ENCODE measurements at regions not wholly inside any gene's neighbourhood (a gene's known extent, or its start where the extent isn't known, plus 50 kb on each side); places are given as distances from the start of the nearest gene placed in this dataset.

DNA sequence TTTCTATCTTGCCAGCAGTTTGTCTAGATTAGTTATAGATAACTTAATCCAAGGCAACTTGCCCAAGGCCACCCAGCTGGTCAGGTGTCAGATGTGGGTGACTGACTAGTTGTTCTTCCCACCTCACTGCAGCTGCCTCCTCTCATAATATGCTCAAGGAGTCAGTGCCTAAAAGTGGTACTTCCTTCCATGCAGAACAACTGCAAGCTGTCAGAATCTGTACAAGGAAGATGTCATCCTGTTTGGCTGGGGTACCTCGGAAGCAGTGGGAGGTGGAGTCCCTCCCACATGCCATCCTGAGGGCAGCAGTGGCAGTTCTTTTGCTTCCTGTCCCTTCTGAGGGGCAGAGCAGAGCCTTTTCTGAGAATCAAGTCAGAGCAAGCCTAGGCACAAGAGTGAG, 193.2 kb upstream of the RFC3 start:
- Histone ChIP-seq H3K4me3 (ENCODE audit: low read length in 2 of 2) (no peak overlapping the region), H3K27ac (ENCODE audit: low read depth in 1 of 2, low read length in 1 of 2) (no peak overlapping the region), H3K36me3 (ENCODE audit: control insufficient read depth in 2 of 2, insufficient read depth in 2 of 2, low read length in 1 of 2) (no peaks in the 10 kb centered on the region), H3K4me1 (ENCODE audit: control insufficient read depth in 2 of 2, insufficient read depth in 2 of 2, low read length in 2 of 2) (no peaks in the 10 kb centered on the region), H3K9me3 (ENCODE audit: control insufficient read depth in 2 of 2, insufficient read depth in 1 of 2, low read length in 1 of 2) (no peaks in the 10 kb centered on the region), H3K27me3 (ENCODE audit: control insufficient read depth in 2 of 2, insufficient read depth in 1 of 2, low read length in 1 of 2) (no peaks in the 10 kb centered on the region)
- no peak for DNase-seq (ENCODE audit: low read depth in 6 of 9, low spot score in 9 of 9)
- WGBS, result 28% methylated on average over 1 of the region's 1 CpG

DNA sequence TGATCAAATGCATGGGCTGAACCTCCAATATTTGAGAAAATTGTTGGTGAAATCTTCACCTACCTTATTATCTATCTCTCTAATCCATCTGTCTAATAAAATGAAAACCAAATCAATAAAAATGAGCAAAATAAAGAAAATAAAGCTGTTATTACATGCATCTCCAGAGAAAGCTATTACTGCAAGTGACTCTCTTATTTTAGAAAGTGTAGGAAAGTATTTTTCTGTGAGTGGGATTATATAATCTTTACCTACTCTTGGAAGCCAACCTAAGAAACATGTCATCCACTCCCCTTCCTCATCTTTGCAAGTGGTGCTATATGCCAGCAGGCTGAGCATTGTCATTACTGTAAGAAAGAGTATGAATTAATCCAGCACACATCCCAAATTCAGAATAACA, 191.5 kb upstream of the RFC3 start:
- Histone ChIP-seq H3K4me1 (ENCODE audit: control insufficient read depth in 2 of 2, insufficient read depth in 2 of 2, low read length in 2 of 2) (no peaks in the 10 kb centered on the region), H3K27me3 (ENCODE audit: control insufficient read depth in 2 of 2, insufficient read depth in 1 of 2, low read length in 1 of 2) (no peaks in the 10 kb centered on the region), H3K4me3 (ENCODE audit: low read length in 2 of 2) (no peak overlapping the region), H3K36me3 (ENCODE audit: control insufficient read depth in 2 of 2, insufficient read depth in 2 of 2, low read length in 1 of 2) (no peaks in the 10 kb centered on the region), H3K27ac (ENCODE audit: low read depth in 1 of 2, low read length in 1 of 2) (no peak overlapping the region), H3K9me3 (ENCODE audit: control insufficient read depth in 2 of 2, insufficient read depth in 1 of 2, low read length in 1 of 2) (no peaks in the 10 kb centered on the region)
- no peak for DNase-seq (ENCODE audit: low read depth in 6 of 9, low spot score in 9 of 9)

DNA sequence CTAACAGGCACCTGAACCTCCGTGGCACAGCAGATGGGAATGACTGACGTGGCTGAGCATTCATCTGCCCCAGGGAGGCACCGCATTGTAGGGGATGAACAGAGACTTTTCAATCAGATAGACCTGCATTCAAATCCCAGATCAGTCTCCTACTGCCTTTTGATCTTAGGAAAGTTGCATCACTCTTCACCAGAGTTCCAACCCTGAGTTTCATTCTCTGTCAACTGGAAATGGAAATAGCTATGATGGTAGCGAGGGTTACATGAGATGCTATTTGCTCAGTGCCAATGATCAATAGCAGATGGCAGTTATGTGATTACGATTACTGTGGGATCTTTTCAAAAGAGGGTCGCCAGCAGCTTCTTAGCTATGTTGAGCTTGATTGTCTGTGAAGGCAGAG, 189.3 kb upstream of the RFC3 start:
- no peak for DNase-seq (ENCODE audit: low read depth in 6 of 9, low spot score in 9 of 9)
- Histone ChIP-seq H3K9me3 (ENCODE audit: control insufficient read depth in 2 of 2, insufficient read depth in 1 of 2, low read length in 1 of 2) (no peaks in the 10 kb centered on the region), H3K4me1 (ENCODE audit: control insufficient read depth in 2 of 2, insufficient read depth in 2 of 2, low read length in 2 of 2) (no peaks in the 10 kb centered on the region), H3K4me3 (ENCODE audit: low read length in 2 of 2) (no peak overlapping the region), H3K27ac (ENCODE audit: low read depth in 1 of 2, low read length in 1 of 2) (no peak overlapping the region), H3K27me3 (ENCODE audit: control insufficient read depth in 2 of 2, insufficient read depth in 1 of 2, low read length in 1 of 2) (no peaks in the 10 kb centered on the region), H3K36me3 (ENCODE audit: control insufficient read depth in 2 of 2, insufficient read depth in 2 of 2, low read length in 1 of 2) (no peaks in the 10 kb centered on the region)
- 98% methylated on average over 6 of the region's 6 CpGs for WGBS

DNA sequence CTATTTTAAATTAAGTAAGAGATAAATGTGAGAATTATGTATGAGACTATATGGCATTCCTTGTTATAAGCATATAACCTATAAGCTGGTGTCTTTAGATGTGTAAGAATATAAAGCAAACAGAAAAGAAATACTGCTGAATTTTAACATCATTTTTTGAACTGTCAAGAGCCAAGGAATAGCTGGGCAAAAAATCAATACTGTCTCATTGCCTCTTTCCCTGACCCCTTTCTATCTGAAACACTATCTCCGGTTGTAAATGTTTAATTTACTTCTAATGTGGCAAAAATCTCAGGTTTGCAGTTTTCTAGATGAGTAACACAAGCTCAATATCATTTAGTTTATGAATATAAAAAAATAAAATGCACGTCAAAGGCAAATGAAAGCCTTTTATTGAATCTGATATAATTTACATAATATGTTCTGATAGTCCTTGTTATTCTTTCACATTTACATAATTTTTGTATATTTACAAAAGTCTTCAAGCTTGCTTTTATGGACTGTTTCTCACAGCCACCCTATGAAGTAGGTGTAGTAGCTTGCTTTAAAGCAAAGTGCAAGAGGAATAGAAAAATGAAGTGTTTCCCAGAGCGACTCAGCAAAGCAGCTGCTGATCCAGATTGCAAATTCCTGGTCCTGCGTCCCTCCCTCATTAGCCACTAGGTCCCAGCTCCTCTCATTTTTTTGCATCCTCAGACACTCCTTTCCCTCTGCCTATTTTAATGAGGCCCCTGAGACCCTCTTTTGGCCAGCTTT, 188.2 kb upstream of the RFC3 start:
- Histone ChIP-seq H3K4me1 (ENCODE audit: control insufficient read depth in 2 of 2, insufficient read depth in 2 of 2, low read length in 2 of 2) (peaks cover 0 to 2% of the 10 kb centered on the region in 2 donors), H3K27me3 (ENCODE audit: control insufficient read depth in 2 of 2, insufficient read depth in 1 of 2, low read length in 1 of 2) (no peaks in the 10 kb centered on the region), H3K4me3 (ENCODE audit: low read length in 2 of 2) (no peak overlapping the region), H3K27ac (ENCODE audit: low read depth in 1 of 2, low read length in 1 of 2) (no peak overlapping the region), H3K9me3 (ENCODE audit: control insufficient read depth in 2 of 2, insufficient read depth in 1 of 2, low read length in 1 of 2) (no peaks in the 10 kb centered on the region), H3K36me3 (ENCODE audit: control insufficient read depth in 2 of 2, insufficient read depth in 2 of 2, low read length in 1 of 2) (no peaks in the 10 kb centered on the region)
- DNase-seq (ENCODE audit: low read depth in 6 of 9, low spot score in 9 of 9), result no peak
- WGBS, result 92% methylated on average over 4 of the region's 4 CpGs

DNA sequence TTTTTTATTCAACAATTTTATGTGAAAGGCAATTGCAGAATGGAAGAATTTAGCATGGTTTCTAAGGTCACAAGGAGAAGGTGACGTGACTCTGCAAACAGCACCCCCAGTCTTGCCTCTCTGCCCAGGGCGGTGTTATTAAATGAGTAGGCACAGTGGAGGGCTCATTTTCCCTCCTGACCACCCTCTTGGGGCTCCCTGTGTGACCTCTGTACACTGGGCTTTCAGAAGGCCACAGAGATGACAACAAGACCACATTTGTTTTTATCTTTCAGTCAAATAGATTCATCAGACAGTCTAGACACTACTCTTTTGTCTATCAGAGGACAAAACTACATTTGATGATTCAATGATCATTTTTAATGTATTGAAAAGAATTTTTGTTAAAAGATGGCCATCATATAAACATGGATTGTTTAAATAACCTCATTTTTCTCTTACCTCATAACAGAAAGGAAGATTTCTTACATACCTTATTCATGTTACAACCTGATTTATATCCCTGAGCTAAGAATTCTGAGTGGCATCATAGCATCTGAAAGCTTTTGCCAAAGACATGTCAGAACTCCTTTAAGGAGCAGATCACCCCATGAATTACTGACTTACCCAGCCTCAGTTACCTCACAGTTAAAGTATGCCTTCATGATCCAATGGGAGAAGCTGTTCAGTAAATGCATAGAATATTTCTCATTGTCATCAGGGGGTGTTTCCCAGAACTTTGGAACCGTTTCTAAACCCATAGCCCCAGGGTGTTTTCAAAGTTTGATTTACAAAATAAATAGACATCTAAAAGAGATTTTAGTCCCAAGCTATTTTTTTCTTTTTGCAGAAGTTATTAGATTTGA, 184.0 kb upstream of the RFC3 start:
- Histone ChIP-seq H3K27ac (ENCODE audit: low read depth in 1 of 2, low read length in 1 of 2) (peak overlapping the region; percentile 22 to 37), H3K4me3 (ENCODE audit: low read length in 2 of 2) (no peak overlapping the region), H3K4me1 (ENCODE audit: control insufficient read depth in 2 of 2, insufficient read depth in 2 of 2, low read length in 2 of 2) (peaks cover 0 to 3% of the 10 kb centered on the region in 2 donors), H3K36me3 (ENCODE audit: control insufficient read depth in 2 of 2, insufficient read depth in 2 of 2, low read length in 1 of 2) (no peaks in the 10 kb centered on the region), H3K9me3 (ENCODE audit: control insufficient read depth in 2 of 2, insufficient read depth in 1 of 2, low read length in 1 of 2) (no peaks in the 10 kb centered on the region), H3K27me3 (ENCODE audit: control insufficient read depth in 2 of 2, insufficient read depth in 1 of 2, low read length in 1 of 2) (no peaks in the 10 kb centered on the region)
- DNase-seq (ENCODE audit: low read depth in 6 of 9, low spot score in 9 of 9), result no peak
- WGBS, result 90% methylated on average over 3 of the region's 3 CpGs

DNA sequence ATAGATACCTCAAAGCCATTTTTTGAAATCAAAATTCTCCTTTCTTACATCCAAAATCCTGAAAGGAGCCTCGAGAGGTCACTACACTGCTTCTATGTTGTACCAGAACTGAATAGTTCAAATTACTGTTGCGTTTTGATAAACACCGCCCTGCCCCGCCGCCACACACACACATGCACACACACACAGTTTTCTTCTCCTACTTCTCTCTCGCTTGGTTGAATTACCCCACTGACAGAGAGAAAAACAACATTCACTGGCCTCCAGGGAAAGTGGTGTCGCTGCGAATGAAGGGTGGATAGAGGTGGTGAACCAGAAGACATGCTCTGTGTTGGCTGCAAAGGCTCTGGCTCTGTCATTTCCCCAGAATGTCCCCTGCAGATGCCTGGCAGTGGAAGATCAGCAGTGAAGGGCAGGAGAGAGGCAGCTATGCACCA, 183.4 kb upstream of the RFC3 start:
- no peak for DNase-seq (ENCODE audit: low read depth in 6 of 9, low spot score in 9 of 9)
- no peaks in the 10 kb centered on the region for H3K27me3 ChIP-seq (ENCODE audit: control insufficient read depth in 2 of 2, insufficient read depth in 1 of 2, low read length in 1 of 2)
- WGBS, result 93% methylated on average over 8 of the region's 8 CpGs
- no peaks in the 10 kb centered on the region for H3K9me3 ChIP-seq (ENCODE audit: control insufficient read depth in 2 of 2, insufficient read depth in 1 of 2, low read length in 1 of 2)
- peak overlapping the region; percentile 22 to 75 for H3K27ac ChIP-seq (ENCODE audit: low read depth in 1 of 2, low read length in 1 of 2)
- no peak overlapping the region for H3K4me3 ChIP-seq (ENCODE audit: low read length in 2 of 2)
- no peaks in the 10 kb centered on the region for H3K36me3 ChIP-seq (ENCODE audit: control insufficient read depth in 2 of 2, insufficient read depth in 2 of 2, low read length in 1 of 2)
- H3K4me1 ChIP-seq (ENCODE audit: control insufficient read depth in 2 of 2, insufficient read depth in 2 of 2, low read length in 2 of 2), result peaks cover 0 to 3% of the 10 kb centered on the region in 2 donors

DNA sequence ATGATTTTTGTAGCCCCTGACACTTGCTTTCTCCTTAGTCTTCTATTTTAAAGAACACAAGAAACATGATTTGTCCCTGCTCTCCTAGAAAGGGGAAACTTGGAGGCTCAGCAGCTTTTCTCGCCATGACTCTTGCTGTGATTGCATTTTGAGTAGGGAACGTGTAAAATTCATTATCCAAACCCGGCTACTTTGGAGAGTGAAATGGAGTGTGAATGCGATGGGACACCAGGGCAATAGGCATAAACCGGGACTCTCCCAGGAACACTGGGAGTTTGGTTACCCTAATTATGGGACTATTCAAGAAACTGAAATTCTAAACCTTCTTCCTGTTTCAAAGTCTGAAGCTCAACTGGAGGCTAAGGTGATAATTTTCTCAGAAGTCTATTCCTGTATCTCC, 181.7 kb upstream of the RFC3 start:
- no peak for DNase-seq (ENCODE audit: low read depth in 6 of 9, low spot score in 9 of 9)
- Histone ChIP-seq H3K27ac (ENCODE audit: low read depth in 1 of 2, low read length in 1 of 2) (no peak overlapping the region), H3K4me3 (ENCODE audit: low read length in 2 of 2) (no peak overlapping the region), H3K36me3 (ENCODE audit: control insufficient read depth in 2 of 2, insufficient read depth in 2 of 2, low read length in 1 of 2) (no peaks in the 10 kb centered on the region), H3K4me1 (ENCODE audit: control insufficient read depth in 2 of 2, insufficient read depth in 2 of 2, low read length in 2 of 2) (peaks cover 0 to 3% of the 10 kb centered on the region in 2 donors), H3K9me3 (ENCODE audit: control insufficient read depth in 2 of 2, insufficient read depth in 1 of 2, low read length in 1 of 2) (no peaks in the 10 kb centered on the region), H3K27me3 (ENCODE audit: control insufficient read depth in 2 of 2, insufficient read depth in 1 of 2, low read length in 1 of 2) (no peaks in the 10 kb centered on the region)
- WGBS, result 91% methylated on average over 5 of the region's 5 CpGs

DNA sequence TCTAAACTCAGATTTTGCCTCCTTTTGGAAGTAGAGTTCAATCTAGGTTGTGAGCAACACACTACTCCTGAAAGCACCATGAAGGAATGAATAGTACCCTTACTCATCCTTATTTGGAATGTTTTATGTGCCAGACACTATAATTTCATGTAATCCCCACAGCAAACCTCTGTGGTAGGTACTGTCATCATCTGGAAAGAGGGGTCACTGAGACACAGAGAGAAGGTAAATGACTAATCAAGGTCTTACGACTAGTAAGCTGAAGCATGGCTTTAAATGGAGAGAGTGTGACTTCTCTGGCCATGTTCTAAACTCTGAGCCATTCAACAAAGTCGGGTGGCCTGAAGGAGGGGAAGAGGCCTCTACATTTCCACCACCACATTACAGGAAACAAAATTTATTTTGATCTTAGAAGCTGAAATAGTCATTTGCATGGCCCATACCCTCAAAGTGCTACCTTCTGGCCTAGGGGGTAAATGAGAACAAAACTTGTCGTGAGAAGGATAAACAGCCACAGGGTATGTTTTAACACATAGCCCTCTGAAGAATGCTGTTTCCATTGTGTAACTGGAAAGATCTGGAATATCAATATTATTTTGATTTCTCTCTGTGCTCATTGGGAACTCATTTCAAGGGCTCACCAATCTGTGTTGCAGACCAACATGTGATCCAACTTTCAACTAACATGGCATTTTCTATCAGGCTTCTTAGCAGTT, 180.8 kb upstream of the RFC3 start:
- no peaks in the 10 kb centered on the region for H3K36me3 ChIP-seq (ENCODE audit: control insufficient read depth in 2 of 2, insufficient read depth in 2 of 2, low read length in 1 of 2)

More for the DNA sequence above, 180.8 kb upstream of the RFC3 start:
- no peak for DNase-seq (ENCODE audit: low read depth in 6 of 9, low spot score in 9 of 9)
- Histone ChIP-seq H3K27ac (ENCODE audit: low read depth in 1 of 2, low read length in 1 of 2) (no peak overlapping the region), H3K4me1 (ENCODE audit: control insufficient read depth in 2 of 2, insufficient read depth in 2 of 2, low read length in 2 of 2) (peaks cover 0 to 3% of the 10 kb centered on the region in 2 donors), H3K9me3 (ENCODE audit: control insufficient read depth in 2 of 2, insufficient read depth in 1 of 2, low read length in 1 of 2) (no peaks in the 10 kb centered on the region), H3K27me3 (ENCODE audit: control insufficient read depth in 2 of 2, insufficient read depth in 1 of 2, low read length in 1 of 2) (no peaks in the 10 kb centered on the region), H3K4me3 (ENCODE audit: low read length in 2 of 2) (no peak overlapping the region)
- 87% methylated on average over 3 of the region's 3 CpGs for WGBS

All from thymus (tissue), 11 donors.